Mesenteric fat pad (tissue), 1 donor: ENCODE measurements at regions not wholly inside any gene's neighbourhood (a gene's known extent, or its start where the extent isn't known, plus 50 kb on each side); places are given as distances from the start of the nearest gene placed in this dataset.
"Not testable (repeated sequence)": the region's sequence is repeated elsewhere in the genome, so short reads cannot be mapped to it uniquely, and the experiment has no call there.

Experiments
- DNase-seq: peaks from one replicate; pipeline ENCODE4 v3.0.0-alpha.2; 2020; ENCODE audit warnings: low spot score
- donor health status: DM: yes; HTN: yes; CAD: no.

- no peak for DNase-seq
Observed at GRCh38 chr7:138169441-138169851, 93.2 kb downstream of the AKR1D1 start.

GRCh38 chr7:138170298-138170697 is 94.0 kb downstream of the AKR1D1 start:
- DNase-seq, result no peak

- DNase-seq, result no peak
Observed at GRCh38 chr7:138170959-138171703, 94.9 kb downstream of the AKR1D1 start.

- no peak for DNase-seq
Observed at GRCh38 chr7:138173548-138173947, 97.3 kb downstream of the AKR1D1 start.

GRCh38 chr7:138176060-138176459 is 99.8 kb downstream of the AKR1D1 start:
- no peak for DNase-seq

- DNase-seq, result no peak
Observed at GRCh38 chr7:138184191-138184590, 107.9 kb downstream of the AKR1D1 start.

GRCh38 chr7:138185132-138185908 is 109.1 kb downstream of the AKR1D1 start:
- DNase-seq, result no peak

GRCh38 chr7:138186951-138187351 is 110.7 kb downstream of the AKR1D1 start:
- DNase-seq, result no peak

- DNase-seq, result no peak
Observed at GRCh38 chr7:138188290-138188858, 112.1 kb downstream of the AKR1D1 start.

GRCh38 chr7:138194567-138194966 is 118.3 kb downstream of the AKR1D1 start:
- DNase-seq, result no peak

GRCh38 chr7:138195151-138195571 is 118.9 kb downstream of the AKR1D1 start:
- DNase-seq, result no peak

GRCh38 chr7:138196503-138196946 is 120.3 kb downstream of the AKR1D1 start:
- not testable (repeated sequence) for DNase-seq

GRCh38 chr7:138196971-138197896 is 121.0 kb downstream of the AKR1D1 start:
- no peak for DNase-seq

GRCh38 chr7:138204285-138204981 is 128.2 kb downstream of the AKR1D1 start:
- DNase-seq, result no peak

GRCh38 chr7:138204982-138205298 is 128.7 kb downstream of the AKR1D1 start:
- no peak for DNase-seq

- no peak for DNase-seq
Observed at GRCh38 chr7:138205614-138206150, 129.4 kb downstream of the AKR1D1 start.

- DNase-seq, result no peak
Observed at GRCh38 chr7:138207555-138207971, 131.3 kb downstream of the AKR1D1 start.

- DNase-seq, result no peak
Observed at GRCh38 chr7:138208142-138208570, 131.9 kb downstream of the AKR1D1 start.

- DNase-seq, result no peak
Observed at GRCh38 chr7:138208864-138209263, 132.6 kb downstream of the AKR1D1 start.

GRCh38 chr7:138212314-138212713 is 136.1 kb downstream of the AKR1D1 start:
- no peak for DNase-seq
